ENCODE measurements at regions not wholly inside any gene's neighbourhood (a gene's known extent, or its start where the extent isn't known, plus 50 kb on each side); places are given as distances from the start of the nearest gene placed in this dataset.

GRCh38 chr13:21822029-21822428 is 151.2 kb downstream of the FGF9 start:
- DNase-seq: no peak
- BruUV-seq (replicated peaks): no TSS peak
- no peaks in the 10 kb centered on the region for H4K20me1 ChIP-seq (ENCODE audit: insufficient read depth)
- H2AFZ ChIP-seq: no peak overlapping the region
- no peak overlapping the region for H3K4me3 ChIP-seq
- POLR2A ChIA-PET (ENCODE audit: unreplicated experiment): no interaction called here
- no peaks in the 10 kb centered on the region for H3K79me2 ChIP-seq (ENCODE audit: low read depth)
- intact Hi-C loops (cut with micrococcal nuclease; ENCODE audit: unreplicated experiment): no loop called here
- H3K4me2 ChIP-seq: no peak overlapping the region
- no peaks in the 10 kb centered on the region for H3F3A ChIP-seq (ENCODE audit: insufficient read depth, low read depth)
- H3K9me3 ChIP-seq (ENCODE audit: insufficient read depth, low read depth): no peaks in the 10 kb centered on the region
- peaks cover 57% of the 10 kb centered on the region for H3K27me3 ChIP-seq (ENCODE audit: insufficient read depth, low read depth)
- H3K36me3 ChIP-seq (ENCODE audit: low read depth): no peaks in the 10 kb centered on the region
- CTCF ChIA-PET: no interaction called here
- H3K27ac ChIP-seq: no peak overlapping the region
- H3K9me2 ChIP-seq (ENCODE audit: insufficient read depth): no peaks in the 10 kb centered on the region
- TF ChIP-seq CTCF (conservative IDR thresholded peaks at IDR 0.05) (no peak), EZH2 (IDR thresholded peaks at IDR 0.05; ENCODE audit: low read depth) (no peak)
- no peaks in the 10 kb centered on the region for H3K4me1 ChIP-seq (replicated peaks; ENCODE audit: insufficient read depth)

GRCh38 chr13:21823416-21823815 is 152.5 kb downstream of the FGF9 start:
- TF ChIP-seq EZH2 (IDR thresholded peaks at IDR 0.05; ENCODE audit: low read depth): no peak
- TF ChIP-seq CTCF (conservative IDR thresholded peaks at IDR 0.05): no peak

GRCh38 chr13:21823949-21824348 is 153.1 kb downstream of the FGF9 start:
- CTCF ChIA-PET: no interaction called here
- H3K79me2 ChIP-seq (ENCODE audit: low read depth): no peaks in the 10 kb centered on the region
- BruUV-seq (replicated peaks): no TSS peak
- H3K36me3 ChIP-seq (ENCODE audit: low read depth): no peaks in the 10 kb centered on the region
- POLR2A ChIA-PET (ENCODE audit: unreplicated experiment): no interaction called here
- DNase-seq: no peak
- H3K27ac ChIP-seq: no peak overlapping the region
- no peaks in the 10 kb centered on the region for H4K20me1 ChIP-seq (ENCODE audit: insufficient read depth)
- intact Hi-C loops (cut with micrococcal nuclease; ENCODE audit: unreplicated experiment): no loop called here
- peaks cover 50% of the 10 kb centered on the region for H3K27me3 ChIP-seq (ENCODE audit: insufficient read depth, low read depth)
- H3K9me3 ChIP-seq (ENCODE audit: insufficient read depth, low read depth): no peaks in the 10 kb centered on the region
- no peaks in the 10 kb centered on the region for H3K9me2 ChIP-seq (ENCODE audit: insufficient read depth)
- no peak overlapping the region for H3K4me3 ChIP-seq
- no peaks in the 10 kb centered on the region for H3K4me1 ChIP-seq (replicated peaks; ENCODE audit: insufficient read depth)
- TF ChIP-seq EZH2 (IDR thresholded peaks at IDR 0.05; ENCODE audit: low read depth) (no peak), CTCF (conservative IDR thresholded peaks at IDR 0.05) (no peak)
- no peak overlapping the region for H3K4me2 ChIP-seq
- H2AFZ ChIP-seq: no peak overlapping the region
- no peaks in the 10 kb centered on the region for H3F3A ChIP-seq (ENCODE audit: insufficient read depth, low read depth)

More at GRCh38 chr13:21823416-21823815, 152.5 kb downstream of the FGF9 start:
- Histone ChIP-seq H3K9me2 (ENCODE audit: insufficient read depth) (no peaks in the 10 kb centered on the region), H3K79me2 (ENCODE audit: low read depth) (no peaks in the 10 kb centered on the region), H3K9me3 (ENCODE audit: insufficient read depth, low read depth) (no peaks in the 10 kb centered on the region), H3K27me3 (ENCODE audit: insufficient read depth, low read depth) (peaks cover 55% of the 10 kb centered on the region), H3K4me1 (replicated peaks; ENCODE audit: insufficient read depth) (no peaks in the 10 kb centered on the region), H3K4me3 (no peak overlapping the region), H2AFZ (no peak overlapping the region), H4K20me1 (ENCODE audit: insufficient read depth) (no peaks in the 10 kb centered on the region), H3K27ac (no peak overlapping the region), H3K4me2 (no peak overlapping the region), H3K36me3 (ENCODE audit: low read depth) (no peaks in the 10 kb centered on the region), H3F3A (ENCODE audit: insufficient read depth, low read depth) (no peaks in the 10 kb centered on the region)
- intact Hi-C loops (cut with micrococcal nuclease; ENCODE audit: unreplicated experiment): no loop called here
- no peak for DNase-seq
- ChIA-PET CTCF (no interaction called here), POLR2A (ENCODE audit: unreplicated experiment) (no interaction called here)
- no TSS peak for BruUV-seq (replicated peaks)
